Kidney (tissue), 13 donors: ENCODE measurements at regions not wholly inside any gene's neighbourhood (a gene's known extent, or its start where the extent isn't known, plus 50 kb on each side); places are given as distances from the start of the nearest gene placed in this dataset.
"Not testable (repeated sequence)": the region's sequence is repeated elsewhere in the genome, so short reads cannot be mapped to it uniquely, and the experiment has no call there.

ENCODE experiments used
- DNase-seq, 5 donors: peaks; one replicate each; pipeline ENCODE4 v3.0.0-alpha.2; 2013 to 2020
- FAIRE-seq: peaks from 2 replicates; lab custom pipeline; 2012; peaks lifted over from hg19 to GRCh38; lab: Jason Lieb, UNC
- H3K27ac ChIP-seq, 2 donors: one replicate each; pipeline ENCODE4 v1.7.0; 2013; ENCODE audit warnings: low read depth in 2 of 2, low read length in 2 of 2, inconsistent platforms in 1 of 2
- H3K27me3 ChIP-seq: one replicate; pipeline ENCODE4 v1.7.1; 2013; ENCODE audit warnings: low read length, inconsistent platforms; ENCODE audit not compliant: control insufficient read depth, insufficient read depth
- H3K36me3 ChIP-seq, 3 donors: one replicate each; pipeline versions ENCODE4 v1.7.0 to v1.7.1; 2013; ENCODE audit warnings: low read length in 3 of 3, control low read depth in 1 of 3, inconsistent platforms in 1 of 3; ENCODE audit not compliant: insufficient read depth in 3 of 3, control insufficient read depth in 2 of 3
- H3K4me1 ChIP-seq, 3 donors: one replicate each; pipeline versions ENCODE4 v1.7.0 to v1.7.1; 2013; ENCODE audit warnings: low read length in 3 of 3, inconsistent platforms in 1 of 3, low read depth in 1 of 3; ENCODE audit not compliant: control insufficient read depth in 2 of 3, insufficient read depth in 2 of 3
- H3K4me3 ChIP-seq, 3 donors: one replicate each; pipeline versions ENCODE4 v1.7.0 to v1.8.1; 2013; ENCODE audit warnings: low read length in 3 of 3, control low read depth in 1 of 3, inconsistent platforms in 1 of 3
- H3K9ac ChIP-seq, 3 donors: one replicate each; pipeline versions ENCODE4 v1.7.0 to v1.7.1; 2013; ENCODE audit warnings: low read length in 3 of 3, control low read depth in 1 of 3, inconsistent platforms in 1 of 3
- H3K9me3 ChIP-seq, 3 donors: one replicate each; pipeline versions ENCODE4 v1.7.0 to v1.7.1; 2013; ENCODE audit warnings: low read length in 3 of 3, control low read depth in 1 of 3, inconsistent platforms in 1 of 3; ENCODE audit not compliant: control insufficient read depth in 2 of 3, insufficient read depth in 1 of 3
- intact Hi-C: fragments of 100-400 bp; cut with DNase I; formaldehyde crosslinking; loops from one replicate; pipeline ENCODE4 v1.11.1; 2022
- TF ChIP-seq, protein P1 (sequence below): IDR thresholded peaks from 3 replicates; pipeline ENCODE4 v1.5.1; 2012; ENCODE audit warnings: mild to moderate bottlenecking, moderate library complexity, borderline replicate concordance; ENCODE audit not compliant: insufficient read depth; ENCODE audit errors: extremely low read depth
- donor health status: control.
- donor health status: control.
- donor health status: control.
- donor health status: control.
- donor health status: control.
- donor health status: DM: yes; HTN: yes; CAD: no.
- donor health status: Normal renal cell carcinoma (clear cell type).

DNA sequence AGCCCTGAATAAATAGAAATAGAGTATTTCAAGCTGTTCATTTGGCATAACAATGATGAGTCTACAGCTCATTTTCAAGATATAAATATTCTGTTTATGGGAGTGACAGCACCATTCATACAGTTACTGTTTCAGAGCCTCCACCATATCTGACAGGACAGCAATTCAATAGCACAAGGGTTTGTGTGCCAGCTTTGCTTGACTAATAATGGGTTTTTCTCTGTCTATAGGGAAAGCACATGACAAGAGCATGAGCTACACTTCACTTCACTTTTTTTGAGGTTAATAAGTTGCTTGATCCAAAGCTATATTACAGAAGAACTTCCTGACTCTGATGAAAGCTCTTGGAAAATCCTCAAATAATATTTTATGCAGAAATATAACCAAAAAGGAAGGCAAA, 297.1 kb downstream of the RPIA start:
- H3K9me3 ChIP-seq, H3K4me3 ChIP-seq, H3K27me3 ChIP-seq, intact Hi-C loops, H3K9ac ChIP-seq, H3K36me3 ChIP-seq, FAIRE-seq, DNase-seq, H3K27ac ChIP-seq, H3K4me1 ChIP-seq: not testable (repeated sequence)

DNA sequence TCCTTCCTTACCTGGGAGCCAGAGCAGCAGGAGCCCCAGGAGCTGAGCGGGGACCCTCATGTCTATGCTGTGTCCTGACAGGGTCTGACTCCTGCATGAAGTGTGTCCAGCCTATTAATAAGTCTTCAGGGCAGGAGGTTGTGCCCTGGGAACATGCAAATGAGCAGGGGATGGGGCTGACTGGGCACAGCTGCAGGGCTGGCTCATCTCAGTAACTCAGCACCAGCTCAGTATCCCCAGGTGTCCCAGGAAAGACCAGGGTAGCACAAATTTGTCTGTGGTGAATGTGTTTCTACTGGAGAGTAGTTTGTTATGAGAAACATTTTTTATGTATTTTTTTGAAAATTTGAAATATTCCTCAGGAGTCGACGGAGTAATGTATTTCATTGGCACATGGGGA, 301.3 kb downstream of the RPIA start:
- H3K4me3 ChIP-seq, FAIRE-seq, H3K27ac ChIP-seq, H3K36me3 ChIP-seq, H3K4me1 ChIP-seq, H3K9me3 ChIP-seq, intact Hi-C loops, H3K27me3 ChIP-seq, H3K9ac ChIP-seq, DNase-seq: not testable (repeated sequence)

DNA sequence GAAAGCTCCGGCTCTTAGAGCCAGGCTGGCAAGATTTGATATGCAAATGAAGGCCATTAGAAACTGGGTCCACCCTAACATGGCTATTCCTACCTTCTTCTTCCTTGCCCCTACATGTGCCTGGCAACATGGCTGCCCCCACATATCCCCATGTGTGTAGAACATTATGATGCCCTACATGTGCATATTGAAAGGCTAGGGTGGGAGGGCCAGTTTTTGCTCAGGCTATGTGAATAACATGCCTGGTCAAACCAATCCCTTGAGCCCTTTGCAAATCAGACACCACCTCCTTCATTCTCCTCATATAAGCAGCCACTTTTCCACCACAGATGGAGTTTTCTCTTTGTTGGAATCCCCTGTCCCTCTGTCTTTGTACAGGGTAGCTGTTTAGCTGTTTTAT, 303.4 kb downstream of the RPIA start:
- H3K36me3 ChIP-seq, H3K9me3 ChIP-seq, H3K4me1 ChIP-seq, intact Hi-C loops, H3K27ac ChIP-seq, H3K27me3 ChIP-seq, FAIRE-seq, DNase-seq, H3K9ac ChIP-seq, H3K4me3 ChIP-seq: not testable (repeated sequence)

- H3K4me1 ChIP-seq, H3K27ac ChIP-seq, FAIRE-seq, DNase-seq, H3K4me3 ChIP-seq, intact Hi-C loops, H3K36me3 ChIP-seq, H3K9ac ChIP-seq, H3K9me3 ChIP-seq, H3K27me3 ChIP-seq: not testable (repeated sequence)
Measured at GRCh38 chr2:88996588-88996987, 305.1 kb downstream of the RPIA start.

GRCh38 chr2:88999365-88999764, 307.9 kb downstream of the RPIA start:
- H3K27me3 ChIP-seq, result no peaks in the 10 kb centered on the region
- DNase-seq, result no peak
- no peak overlapping the region for H3K27ac ChIP-seq
- no peak overlapping the region for H3K4me3 ChIP-seq
- TF ChIP-seq, protein P1, sequence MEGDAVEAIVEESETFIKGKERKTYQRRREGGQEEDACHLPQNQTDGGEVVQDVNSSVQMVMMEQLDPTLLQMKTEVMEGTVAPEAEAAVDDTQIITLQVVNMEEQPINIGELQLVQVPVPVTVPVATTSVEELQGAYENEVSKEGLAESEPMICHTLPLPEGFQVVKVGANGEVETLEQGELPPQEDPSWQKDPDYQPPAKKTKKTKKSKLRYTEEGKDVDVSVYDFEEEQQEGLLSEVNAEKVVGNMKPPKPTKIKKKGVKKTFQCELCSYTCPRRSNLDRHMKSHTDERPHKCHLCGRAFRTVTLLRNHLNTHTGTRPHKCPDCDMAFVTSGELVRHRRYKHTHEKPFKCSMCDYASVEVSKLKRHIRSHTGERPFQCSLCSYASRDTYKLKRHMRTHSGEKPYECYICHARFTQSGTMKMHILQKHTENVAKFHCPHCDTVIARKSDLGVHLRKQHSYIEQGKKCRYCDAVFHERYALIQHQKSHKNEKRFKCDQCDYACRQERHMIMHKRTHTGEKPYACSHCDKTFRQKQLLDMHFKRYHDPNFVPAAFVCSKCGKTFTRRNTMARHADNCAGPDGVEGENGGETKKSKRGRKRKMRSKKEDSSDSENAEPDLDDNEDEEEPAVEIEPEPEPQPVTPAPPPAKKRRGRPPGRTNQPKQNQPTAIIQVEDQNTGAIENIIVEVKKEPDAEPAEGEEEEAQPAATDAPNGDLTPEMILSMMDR, result no peak
- H3K9ac ChIP-seq, result no peak overlapping the region
- intact Hi-C loops, result no loop called here
- FAIRE-seq, result no peak
- H3K9me3 ChIP-seq, result no peaks in the 10 kb centered on the region
- H3K36me3 ChIP-seq, result no peaks in the 10 kb centered on the region
- no peaks in the 10 kb centered on the region for H3K4me1 ChIP-seq
